GM12874 (cell line): ENCODE measurements at regions not wholly inside any gene's neighbourhood (a gene's known extent, or its start where the extent isn't known, plus 50 kb on each side); places are given as distances from the start of the nearest gene placed in this dataset.

Source experiments
- CTCF ChIP-seq: IDR thresholded peaks from 2 replicates; pipeline ENCODE4 v1.5.1; 2011; ENCODE audit warnings: low read depth, mild to moderate bottlenecking, control low read depth, low read length, moderate library complexity; ENCODE audit not compliant: insufficient read depth

- TF ChIP-seq CTCF = no peak
These were observed 1462.1 kb downstream of the FSTL5 start for GRCh38 chr4:160701671-160702070.

- no peak for TF ChIP-seq CTCF
These were observed 1454.8 kb downstream of the FSTL5 start for GRCh38 chr4:160709026-160709425.

GRCh38 chr4:160709546-160709945 lies 1454.3 kb downstream of the FSTL5 start:
- no peak for TF ChIP-seq CTCF

GRCh38 chr4:160716551-160716950 lies 1447.2 kb downstream of the FSTL5 start:
- no peak for TF ChIP-seq CTCF

- no peak for TF ChIP-seq CTCF
These were observed 1446.0 kb downstream of the FSTL5 start for GRCh38 chr4:160717848-160718247.

- no peak for TF ChIP-seq CTCF
These were observed 1439.7 kb downstream of the FSTL5 start for GRCh38 chr4:160724063-160724462.

- TF ChIP-seq CTCF = no peak
These were observed 1418.7 kb downstream of the FSTL5 start for GRCh38 chr4:160745126-160745525.

GRCh38 chr4:160772668-160773067 lies 1391.1 kb downstream of the FSTL5 start:
- no peak for TF ChIP-seq CTCF
